HG02759 (cell line): ENCODE measurements at regions not wholly inside any gene's neighbourhood (a gene's known extent, or its start where the extent isn't known, plus 50 kb on each side); places are given as distances from the start of the nearest gene placed in this dataset.
A peak's percentile ranks its signal among the peaks of the same experiment; 100 is the strongest.

Source experiments
- ATAC-seq: cut with Tn5 transposase; IDR thresholded peaks from one replicate; pipeline ENCODE4 v1.9.1; 2021; ENCODE audit warnings: mild to moderate bottlenecking, moderate library complexity; ENCODE audit not compliant: unreplicated experiment

GRCh38 chr5:74956278-74956677 is 90.1 kb upstream of the FAM169A start:
- ATAC-seq, result no peak

- no peak for ATAC-seq
These were observed 88.7 kb upstream of the FAM169A start for GRCh38 chr5:74954919-74955318.

- ATAC-seq, result no peak
These were observed 87.9 kb upstream of the FAM169A start for GRCh38 chr5:74953937-74954720.

- ATAC-seq, result no peak
These were observed 87.4 kb upstream of the FAM169A start for GRCh38 chr5:74953554-74953936.

GRCh38 chr5:74952406-74952805 is 86.2 kb upstream of the FAM169A start:
- no peak for ATAC-seq

- ATAC-seq, result no peak
These were observed 85.7 kb upstream of the FAM169A start for GRCh38 chr5:74951865-74952264.

- no peak for ATAC-seq
These were observed 84.8 kb upstream of the FAM169A start for GRCh38 chr5:74950836-74951515.

- ATAC-seq, result no peak
These were observed 83.8 kb upstream of the FAM169A start for GRCh38 chr5:74949976-74950375.

GRCh38 chr5:74948031-74948546 is 81.9 kb upstream of the FAM169A start:
- no peak for ATAC-seq

GRCh38 chr5:74946471-74946870 is 80.3 kb upstream of the FAM169A start:
- no peak for ATAC-seq

GRCh38 chr5:74945561-74946165 is 79.5 kb upstream of the FAM169A start:
- peak; percentile 88 for ATAC-seq

- no peak for ATAC-seq
These were observed 77.7 kb upstream of the FAM169A start for GRCh38 chr5:74943905-74944304.

GRCh38 chr5:74942622-74943286 is 76.6 kb upstream of the FAM169A start:
- no peak for ATAC-seq

- ATAC-seq, result no peak
These were observed 74.7 kb upstream of the FAM169A start for GRCh38 chr5:74940782-74941353.

- no peak for ATAC-seq
These were observed 72.2 kb upstream of the FAM169A start for GRCh38 chr5:74938250-74938933.

GRCh38 chr5:74935752-74936091 is 69.5 kb upstream of the FAM169A start:
- no peak for ATAC-seq

- ATAC-seq, result no peak
These were observed 69.0 kb upstream of the FAM169A start for GRCh38 chr5:74934949-74935751.

GRCh38 chr5:74927336-74927735 is 61.1 kb upstream of the FAM169A start:
- ATAC-seq, result no peak

- ATAC-seq, result no peak
These were observed 53.3 kb upstream of the FAM169A start for GRCh38 chr5:74919487-74919886.

- ATAC-seq, result no peak
These were observed 52.9 kb upstream of the FAM169A start for GRCh38 chr5:74919041-74919440.
